ENCODE measurements at regions not wholly inside any gene's neighbourhood (a gene's known extent, or its start where the extent isn't known, plus 50 kb on each side); places are given as distances from the start of the nearest gene placed in this dataset.

DNA sequence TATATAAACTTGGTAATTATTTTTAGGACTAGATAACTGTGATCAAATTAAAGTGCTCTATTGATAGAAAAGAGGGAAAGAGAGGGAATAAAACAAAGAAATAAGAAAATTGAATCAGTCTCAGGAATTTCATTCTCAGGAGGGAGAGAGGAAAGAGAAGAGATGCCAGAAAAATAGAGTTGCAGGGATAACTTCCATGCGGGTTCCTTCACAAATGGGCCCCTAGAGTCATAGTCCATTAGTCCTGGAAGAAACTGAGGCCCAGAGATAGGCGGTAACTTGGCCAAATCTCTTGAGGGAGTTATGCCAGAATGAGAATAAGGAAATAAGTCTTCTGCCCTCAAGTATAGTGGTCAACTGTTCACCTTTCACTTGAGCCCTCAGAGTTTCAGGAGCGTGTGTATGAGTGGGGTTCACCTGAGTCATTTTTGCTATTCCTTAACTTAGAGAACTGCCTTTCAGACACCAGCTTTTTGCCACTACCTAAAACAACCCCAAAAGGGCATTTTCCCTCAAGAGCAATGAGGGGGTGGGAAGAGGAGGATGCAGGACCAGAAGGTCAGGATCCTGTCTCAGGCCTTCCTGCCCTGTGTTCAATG lies 192.6 kb downstream of the MEX3B start:
- no CpG with 5 or more reads among the region's 3 CpGs for WGBS (ENCODE audit: insufficient coverage, insufficient read length)
- H3K9me3 ChIP-seq (ENCODE audit: control insufficient read depth, insufficient read depth, low read length) = no peaks in the 10 kb centered on the region
- no peak for DNase-seq (ENCODE audit: low read depth, low spot score)
- H3K36me3 ChIP-seq (ENCODE audit: control insufficient read depth, insufficient read depth, low read length) = no peaks in the 10 kb centered on the region
- H3K4me3 ChIP-seq (ENCODE audit: low read length) = no peak overlapping the region
- no peaks in the 10 kb centered on the region; the same call in 1 of the 2 replicates for H3K27me3 ChIP-seq (ENCODE audit: control insufficient read depth, insufficient read depth, low read length)
- H3K27ac ChIP-seq (ENCODE audit: low read length) = no peak overlapping the region
- no peaks in the 10 kb centered on the region for H3K4me1 ChIP-seq (ENCODE audit: control insufficient read depth, insufficient read depth, low read length)

DNA sequence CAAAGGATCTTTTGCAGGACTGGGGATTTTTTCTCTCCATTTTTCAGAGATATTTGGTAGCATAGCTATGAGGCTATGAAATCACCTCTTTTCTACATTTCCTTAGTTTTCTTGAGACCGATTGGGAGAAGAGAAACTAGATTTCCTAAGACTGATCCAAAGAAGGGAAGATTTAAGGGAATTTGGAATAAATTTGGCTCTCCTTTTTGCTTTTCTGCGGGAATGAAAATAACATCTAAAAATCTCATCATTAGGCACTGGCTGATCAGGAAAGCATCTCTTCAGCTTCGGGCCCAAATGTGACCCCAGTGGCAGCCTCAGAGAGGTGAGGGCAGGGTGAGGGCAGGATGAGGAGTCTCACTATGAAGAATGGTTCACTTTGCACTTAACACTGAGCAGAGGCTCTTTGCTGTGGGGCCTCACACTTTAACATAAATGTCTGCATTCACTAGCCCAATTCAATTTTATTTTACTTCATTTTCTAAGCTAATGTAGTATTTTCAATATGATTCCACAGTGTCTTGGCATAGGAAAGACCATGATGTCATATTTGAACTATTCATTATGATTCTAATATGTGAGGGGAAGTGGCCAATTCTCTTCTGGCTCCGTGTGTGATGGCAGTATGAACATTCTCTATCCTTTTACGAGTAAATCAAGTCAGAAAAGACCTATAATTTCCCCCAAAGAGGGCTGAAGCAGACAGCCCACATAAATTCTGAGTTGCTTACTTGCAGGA lies 193.2 kb downstream of the MEX3B start:
- DNase-seq (ENCODE audit: low read depth, low spot score) = no peak

DNA sequence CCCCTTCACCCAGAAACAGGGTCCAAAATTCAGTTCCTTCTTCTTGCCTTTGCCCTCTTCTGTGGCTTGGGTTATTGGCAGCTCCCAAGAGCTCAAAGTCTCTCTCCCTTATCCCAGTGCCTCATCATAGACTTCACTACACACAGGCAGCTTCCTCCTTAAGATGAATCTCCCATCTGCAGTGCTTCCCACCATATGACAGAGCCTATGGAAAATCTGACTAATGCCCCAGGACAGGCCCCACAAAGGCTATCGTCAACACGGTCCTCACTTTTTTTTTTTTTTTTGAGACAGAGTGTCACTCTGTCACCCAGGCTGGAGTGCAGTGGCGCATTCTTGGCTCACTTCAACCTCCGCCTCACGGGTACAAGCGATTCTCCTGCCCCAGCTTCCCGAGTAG lies 194.1 kb downstream of the MEX3B start:
- H3K27ac ChIP-seq (ENCODE audit: low read length) = no peak overlapping the region
- H3K4me1 ChIP-seq (ENCODE audit: control insufficient read depth, insufficient read depth, low read length) = no peaks in the 10 kb centered on the region
- no peaks in the 10 kb centered on the region; the same call in 1 of the 2 replicates for H3K27me3 ChIP-seq (ENCODE audit: control insufficient read depth, insufficient read depth, low read length)
- no peaks in the 10 kb centered on the region for H3K9me3 ChIP-seq (ENCODE audit: control insufficient read depth, insufficient read depth, low read length)
- H3K4me3 ChIP-seq (ENCODE audit: low read length) = no peak overlapping the region
- H3K36me3 ChIP-seq (ENCODE audit: control insufficient read depth, insufficient read depth, low read length) = no peaks in the 10 kb centered on the region
- no peak for DNase-seq (ENCODE audit: low read depth, low spot score)
- WGBS (ENCODE audit: insufficient coverage, insufficient read length) = no CpG with 5 or more reads among the region's 7 CpGs

More for the DNA sequence above, 193.2 kb downstream of the MEX3B start:
- Histone ChIP-seq H3K4me3 (ENCODE audit: low read length) (no peak overlapping the region), H3K27me3 (ENCODE audit: control insufficient read depth, insufficient read depth, low read length) (no peaks in the 10 kb centered on the region; the same call in 1 of the 2 replicates), H3K9me3 (ENCODE audit: control insufficient read depth, insufficient read depth, low read length) (no peaks in the 10 kb centered on the region), H3K36me3 (ENCODE audit: control insufficient read depth, insufficient read depth, low read length) (no peaks in the 10 kb centered on the region), H3K27ac (ENCODE audit: low read length) (no peak overlapping the region), H3K4me1 (ENCODE audit: control insufficient read depth, insufficient read depth, low read length) (no peaks in the 10 kb centered on the region)
- no CpG with 5 or more reads among the region's 5 CpGs for WGBS (ENCODE audit: insufficient coverage, insufficient read length)

DNA sequence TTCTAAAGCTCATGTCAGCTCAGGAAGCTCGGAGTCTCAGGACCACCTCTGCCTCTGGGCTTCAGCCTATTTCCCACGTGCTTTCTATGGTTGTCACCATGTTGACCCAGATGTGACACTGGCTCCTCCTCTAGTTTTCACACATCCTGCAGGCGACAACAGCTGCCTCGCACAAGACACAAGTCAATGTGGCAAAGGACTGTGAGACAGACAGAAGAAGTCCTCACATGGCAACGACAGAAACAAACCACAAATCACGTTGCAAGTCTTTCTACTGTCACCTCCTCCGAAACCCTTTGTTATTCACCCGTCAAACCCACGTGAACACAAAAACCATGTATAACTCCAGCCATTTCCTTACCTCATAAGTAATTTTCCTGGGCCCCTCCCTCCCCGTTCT lies 194.5 kb downstream of the MEX3B start:
- no peaks in the 10 kb centered on the region for H3K4me1 ChIP-seq (ENCODE audit: control insufficient read depth, insufficient read depth, low read length)
- no peaks in the 10 kb centered on the region for H3K9me3 ChIP-seq (ENCODE audit: control insufficient read depth, insufficient read depth, low read length)
- no peak for DNase-seq (ENCODE audit: low read depth, low spot score)
- no peak overlapping the region for H3K27ac ChIP-seq (ENCODE audit: low read length)
- H3K27me3 ChIP-seq (ENCODE audit: control insufficient read depth, insufficient read depth, low read length) = no peaks in the 10 kb centered on the region; the same call in 1 of the 2 replicates
- no peaks in the 10 kb centered on the region for H3K36me3 ChIP-seq (ENCODE audit: control insufficient read depth, insufficient read depth, low read length)
- no peak overlapping the region for H3K4me3 ChIP-seq (ENCODE audit: low read length)
- WGBS (ENCODE audit: insufficient coverage, insufficient read length) = no CpG with 5 or more reads among the region's 10 CpGs

DNA sequence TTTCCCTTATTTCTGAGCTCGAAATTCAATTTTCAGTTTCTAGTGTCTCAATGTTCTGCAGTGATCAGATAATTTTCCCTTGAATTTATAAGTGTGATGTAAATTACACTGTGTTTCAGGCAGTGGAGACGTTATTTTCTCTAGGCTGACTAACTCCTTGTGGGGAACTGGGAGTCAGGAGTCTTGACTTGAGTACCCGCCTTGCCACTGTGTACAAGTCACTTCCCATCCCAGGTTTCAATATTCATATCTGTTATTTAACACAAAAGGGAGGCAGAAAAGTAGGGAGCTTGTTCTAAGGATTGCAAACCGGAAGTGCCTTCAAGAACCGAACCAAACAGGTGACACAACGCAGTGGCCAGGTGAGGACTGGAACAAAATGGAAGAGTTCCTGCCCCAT lies 196.5 kb downstream of the MEX3B start:
- H3K4me1 ChIP-seq (ENCODE audit: control insufficient read depth, insufficient read depth, low read length) = no peaks in the 10 kb centered on the region
- no peak for DNase-seq (ENCODE audit: low read depth, low spot score)
- H3K4me3 ChIP-seq (ENCODE audit: low read length) = no peak overlapping the region
- WGBS (ENCODE audit: insufficient coverage, insufficient read length) = no CpG with 5 or more reads among the region's 6 CpGs
- no peaks in the 10 kb centered on the region for H3K36me3 ChIP-seq (ENCODE audit: control insufficient read depth, insufficient read depth, low read length)
- H3K27ac ChIP-seq (ENCODE audit: low read length) = no peak overlapping the region
- no peaks in the 10 kb centered on the region for H3K9me3 ChIP-seq (ENCODE audit: control insufficient read depth, insufficient read depth, low read length)
- no peaks in the 10 kb centered on the region for H3K27me3 ChIP-seq (ENCODE audit: control insufficient read depth, insufficient read depth, low read length)

DNA sequence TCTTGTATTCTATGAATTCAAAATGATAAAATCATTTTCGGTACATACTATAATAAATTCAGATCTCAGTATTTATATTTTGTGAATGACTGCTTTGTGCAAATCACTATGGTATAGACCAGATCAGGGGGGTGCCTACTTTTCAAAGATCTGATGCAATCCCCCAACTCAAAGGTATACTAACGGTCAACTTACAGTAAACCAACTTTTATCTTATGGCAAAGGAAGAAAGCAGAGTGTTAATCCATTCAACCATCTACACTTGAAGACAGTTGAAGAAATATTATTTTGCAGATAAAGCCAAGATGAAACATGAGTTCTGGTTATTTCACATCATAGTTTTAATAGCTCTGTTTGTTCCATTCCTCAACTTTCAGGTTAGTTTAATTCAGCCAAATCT lies 197.1 kb downstream of the MEX3B start:
- Histone ChIP-seq H3K9me3 (ENCODE audit: control insufficient read depth, insufficient read depth, low read length) (no peaks in the 10 kb centered on the region), H3K27ac (ENCODE audit: low read length) (no peak overlapping the region), H3K27me3 (ENCODE audit: control insufficient read depth, insufficient read depth, low read length) (no peaks in the 10 kb centered on the region), H3K4me3 (ENCODE audit: low read length) (no peak overlapping the region), H3K4me1 (ENCODE audit: control insufficient read depth, insufficient read depth, low read length) (no peaks in the 10 kb centered on the region), H3K36me3 (ENCODE audit: control insufficient read depth, insufficient read depth, low read length) (no peaks in the 10 kb centered on the region)
- no peak for DNase-seq (ENCODE audit: low read depth, low spot score)
- no CpG with 5 or more reads among the region's 2 CpGs for WGBS (ENCODE audit: insufficient coverage, insufficient read length)

DNA sequence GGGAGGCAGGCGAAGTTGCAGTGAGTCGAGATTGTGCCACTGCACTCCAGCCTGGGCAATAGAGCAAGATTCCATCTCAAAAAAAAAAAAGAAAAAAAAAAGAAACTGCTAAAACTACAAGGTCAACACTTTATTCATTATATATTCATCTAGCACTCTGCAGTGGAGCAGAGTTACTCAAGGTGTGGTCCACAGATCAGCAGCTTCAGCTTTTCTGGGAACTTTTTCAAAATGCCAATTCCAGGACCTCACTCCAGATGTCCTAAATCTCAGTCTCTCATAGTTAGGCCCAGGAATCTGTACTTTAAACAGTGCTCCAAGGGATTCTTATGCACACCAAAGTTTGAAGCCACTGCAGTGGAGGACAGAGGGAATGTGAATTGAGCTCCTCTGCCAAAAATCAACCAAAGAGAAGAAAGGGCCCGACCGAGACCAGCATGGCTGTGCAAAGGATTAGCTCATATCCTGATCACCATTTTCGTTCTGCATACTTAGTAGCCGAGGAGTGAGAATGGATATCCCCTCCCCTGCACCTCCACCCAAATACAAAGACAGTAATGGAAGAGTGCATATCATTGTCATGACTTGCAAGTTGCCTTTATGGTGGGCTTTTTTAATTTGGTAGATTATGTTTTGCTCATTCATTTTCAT lies 201.9 kb downstream of the MEX3B start:
- Histone ChIP-seq H3K27me3 (ENCODE audit: control insufficient read depth, insufficient read depth, low read length) (no peaks in the 10 kb centered on the region), H3K36me3 (ENCODE audit: control insufficient read depth, insufficient read depth, low read length) (no peaks in the 10 kb centered on the region), H3K27ac (ENCODE audit: low read length) (no peak overlapping the region), H3K4me1 (ENCODE audit: control insufficient read depth, insufficient read depth, low read length) (no peaks in the 10 kb centered on the region), H3K9me3 (ENCODE audit: control insufficient read depth, insufficient read depth, low read length) (no peaks in the 10 kb centered on the region), H3K4me3 (ENCODE audit: low read length) (no peak overlapping the region)
- no peak for DNase-seq (ENCODE audit: low read depth, low spot score)
- whole genome bisulfite sequencing (ENCODE audit: insufficient coverage, insufficient read length) = no CpG with 5 or more reads among the region's 6 CpGs

DNA sequence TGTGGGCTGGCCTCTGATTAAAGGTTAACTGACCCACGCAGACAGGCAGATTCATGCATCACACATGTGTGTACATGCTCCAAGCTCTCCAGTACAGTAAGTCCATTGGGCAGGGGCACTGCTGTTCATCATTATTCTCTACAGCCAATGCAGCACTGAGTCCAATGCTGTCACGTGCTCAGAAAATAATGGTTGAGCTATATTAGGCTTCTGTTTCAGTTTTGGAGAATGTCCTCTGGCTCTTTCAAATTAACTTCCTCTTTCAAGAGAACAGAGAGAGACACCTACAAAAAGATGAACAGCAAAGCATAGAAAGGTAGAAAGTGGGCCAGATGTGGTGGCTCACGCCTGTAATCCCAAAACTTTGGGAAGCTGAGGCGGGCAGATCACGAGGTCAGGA lies 202.6 kb downstream of the MEX3B start:
- H3K27me3 ChIP-seq (ENCODE audit: control insufficient read depth, insufficient read depth, low read length) = no peaks in the 10 kb centered on the region
- H3K9me3 ChIP-seq (ENCODE audit: control insufficient read depth, insufficient read depth, low read length) = no peaks in the 10 kb centered on the region
- no peaks in the 10 kb centered on the region for H3K36me3 ChIP-seq (ENCODE audit: control insufficient read depth, insufficient read depth, low read length)
- H3K4me1 ChIP-seq (ENCODE audit: control insufficient read depth, insufficient read depth, low read length) = no peaks in the 10 kb centered on the region
- H3K4me3 ChIP-seq (ENCODE audit: low read length) = no peak overlapping the region
- no peak for DNase-seq (ENCODE audit: low read depth, low spot score)
- no CpG with 5 or more reads among the region's 5 CpGs for WGBS (ENCODE audit: insufficient coverage, insufficient read length)
- H3K27ac ChIP-seq (ENCODE audit: low read length) = no peak overlapping the region

DNA sequence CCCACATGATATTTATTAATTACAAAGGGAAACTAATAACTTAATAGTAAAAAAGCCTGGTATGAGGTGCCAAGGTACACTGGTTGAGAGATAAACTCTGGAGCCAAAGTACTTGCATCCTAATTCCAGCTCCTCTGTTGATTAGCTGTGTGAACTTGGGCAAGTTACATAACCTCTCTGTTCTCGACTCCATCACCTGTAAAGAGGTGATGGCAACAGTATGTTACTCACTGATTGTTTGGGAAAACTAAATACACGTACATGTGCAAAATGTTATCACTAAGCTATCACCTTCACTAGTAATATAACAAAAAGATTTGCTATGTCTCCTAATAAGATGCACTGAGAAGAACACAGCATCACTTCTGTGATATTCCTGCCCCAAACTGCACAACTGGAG lies 206.4 kb downstream of the MEX3B start:
- no peaks in the 10 kb centered on the region for H3K9me3 ChIP-seq (ENCODE audit: control insufficient read depth, insufficient read depth, low read length)
- no peak overlapping the region for H3K4me3 ChIP-seq (ENCODE audit: low read length)
- no CpG with 5 or more reads among the region's 2 CpGs for WGBS (ENCODE audit: insufficient coverage, insufficient read length)
- no peaks in the 10 kb centered on the region for H3K27me3 ChIP-seq (ENCODE audit: control insufficient read depth, insufficient read depth, low read length)
- H3K36me3 ChIP-seq (ENCODE audit: control insufficient read depth, insufficient read depth, low read length) = no peaks in the 10 kb centered on the region
- DNase-seq (ENCODE audit: low read depth, low spot score) = no peak
- no peak overlapping the region for H3K27ac ChIP-seq (ENCODE audit: low read length)
- no peaks in the 10 kb centered on the region for H3K4me1 ChIP-seq (ENCODE audit: control insufficient read depth, insufficient read depth, low read length)

DNA sequence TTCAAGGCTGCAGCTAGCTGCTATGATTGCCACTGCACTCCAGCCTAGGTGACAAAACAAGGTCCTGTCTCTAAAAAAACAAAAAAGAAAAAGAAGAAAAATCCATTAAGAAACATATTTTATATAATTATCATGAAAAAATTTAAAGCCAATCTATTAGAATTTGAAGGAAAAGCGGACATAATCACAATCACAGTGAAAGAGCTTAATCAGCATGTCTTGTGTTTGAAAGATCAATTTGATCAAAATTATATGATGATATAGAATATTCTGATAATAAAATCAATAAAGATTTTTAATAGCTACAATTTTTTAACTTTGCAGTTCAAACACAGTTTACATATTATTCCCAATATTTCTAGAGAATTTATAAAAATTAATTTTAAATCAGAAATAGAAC lies 210.1 kb downstream of the MEX3B start:
- Histone ChIP-seq H3K4me1 (ENCODE audit: control insufficient read depth, insufficient read depth, low read length) (no peaks in the 10 kb centered on the region), H3K4me3 (ENCODE audit: low read length) (no peak overlapping the region), H3K27me3 (ENCODE audit: control insufficient read depth, insufficient read depth, low read length) (no peaks in the 10 kb centered on the region), H3K36me3 (ENCODE audit: control insufficient read depth, insufficient read depth, low read length) (no peaks in the 10 kb centered on the region), H3K9me3 (ENCODE audit: control insufficient read depth, insufficient read depth, low read length) (no peaks in the 10 kb centered on the region), H3K27ac (ENCODE audit: low read length) (no peak overlapping the region)
- DNase-seq (ENCODE audit: low read depth, low spot score) = no peak
- no CpG with 5 or more reads among the region's 1 CpG for WGBS (ENCODE audit: insufficient coverage, insufficient read length)
